Muscle of back (tissue), 3 donors: ENCODE measurements at regions not wholly inside any gene's neighbourhood (a gene's known extent, or its start where the extent isn't known, plus 50 kb on each side); places are given as distances from the start of the nearest gene placed in this dataset.
"Not testable (repeated sequence)": the region's sequence is repeated elsewhere in the genome, so short reads cannot be mapped to it uniquely, and the experiment has no call there.

Experiments
- DNase-seq, 3 donors: peaks; one replicate each; pipeline versions ENCODE4 v3.0.0 to v3.0.0-alpha.2; 2013

- no peak for DNase-seq
Observed at GRCh38 chr9:79073201-79073600, 498.6 kb upstream of the TLE4 start.

GRCh38 chr9:79080536-79080935, 491.2 kb upstream of the TLE4 start:
- no peak for DNase-seq

- DNase-seq, result no peak
Observed at GRCh38 chr9:79083621-79084020, 488.1 kb upstream of the TLE4 start.

GRCh38 chr9:79087133-79087532, 484.6 kb upstream of the TLE4 start:
- DNase-seq, result no peak

- no peak for DNase-seq
Observed at GRCh38 chr9:79089054-79089560, 482.7 kb upstream of the TLE4 start.

GRCh38 chr9:79089851-79090250, 481.9 kb upstream of the TLE4 start:
- not testable (repeated sequence) for DNase-seq

- not testable (repeated sequence) for DNase-seq
Observed at GRCh38 chr9:79103257-79103656, 468.5 kb upstream of the TLE4 start.

GRCh38 chr9:79104216-79104615, 467.5 kb upstream of the TLE4 start:
- DNase-seq, result peak in 1 of 3 donors; percentile 8

- no peak for DNase-seq
Observed at GRCh38 chr9:79104951-79105350, 466.8 kb upstream of the TLE4 start.

GRCh38 chr9:79107911-79108676, 463.7 kb upstream of the TLE4 start:
- DNase-seq, result no peak

GRCh38 chr9:79111653-79112052, 460.1 kb upstream of the TLE4 start:
- DNase-seq, result no peak

GRCh38 chr9:79115176-79115575, 456.6 kb upstream of the TLE4 start:
- no peak for DNase-seq

GRCh38 chr9:79116041-79116440, 455.7 kb upstream of the TLE4 start:
- no peak for DNase-seq

- DNase-seq, result no peak
Observed at GRCh38 chr9:79116709-79117108, 455.1 kb upstream of the TLE4 start.

GRCh38 chr9:79120533-79120932, 451.2 kb upstream of the TLE4 start:
- no peak for DNase-seq

GRCh38 chr9:79120941-79121340, 450.8 kb upstream of the TLE4 start:
- DNase-seq, result no peak

GRCh38 chr9:79123415-79123814, 448.4 kb upstream of the TLE4 start:
- DNase-seq, result peak in 1 of 3 donors; percentile 15

GRCh38 chr9:79127661-79128060, 444.1 kb upstream of the TLE4 start:
- DNase-seq, result peak in 2 of 3 donors; percentile 4 to 8

GRCh38 chr9:79129865-79130480, 441.8 kb upstream of the TLE4 start:
- DNase-seq, result peak; percentile 36 to 80 (median 74)

GRCh38 chr9:79131246-79131774, 440.5 kb upstream of the TLE4 start:
- no peak for DNase-seq

- DNase-seq, result no peak
Observed at GRCh38 chr9:79131824-79132377, 439.9 kb upstream of the TLE4 start.

- no peak for DNase-seq
Observed at GRCh38 chr9:79134654-79135053, 437.1 kb upstream of the TLE4 start.
